ENCODE measurements at regions not wholly inside any gene's neighbourhood (a gene's known extent, or its start where the extent isn't known, plus 50 kb on each side); places are given as distances from the start of the nearest gene placed in this dataset.

- TF ChIP-seq POLR2AphosphoS5 (IDR thresholded peaks at IDR 0.05) (no peak), CTCF (IDR thresholded peaks at IDR 0.05 in 8 of 11, conservative IDR thresholded peaks at IDR 0.05 in 3 of 11) (no peak)
These were observed 126.4 kb downstream of the ASB1 start for GRCh38 chr2:238553159-238553558.

Data from spleen (tissue), 7 donors.